ENCODE measurements at regions not wholly inside any gene's neighbourhood (a gene's known extent, or its start where the extent isn't known, plus 50 kb on each side); places are given as distances from the start of the nearest gene placed in this dataset.

DNA sequence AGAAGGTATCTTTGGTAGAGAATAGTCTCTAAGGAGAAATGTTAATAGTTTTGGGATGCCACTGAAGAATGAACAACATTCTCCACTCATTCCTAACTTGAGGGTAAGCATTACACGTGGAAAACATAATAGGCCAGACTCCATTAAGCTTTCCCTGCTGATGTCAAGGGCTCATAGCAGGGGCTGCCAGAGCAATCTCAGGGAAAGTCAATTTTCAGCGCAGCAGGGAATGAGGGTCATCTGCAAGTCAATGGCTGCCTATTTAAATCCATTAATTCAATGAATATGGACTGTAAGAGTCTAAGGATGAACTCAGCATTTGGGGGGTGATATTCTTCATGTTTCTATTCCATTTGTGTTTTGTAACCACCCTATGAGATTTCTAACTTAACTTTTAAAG, 144.2 kb upstream of the ARL4C start:
- TF ChIP-seq EZH2 (IDR thresholded peaks at IDR 0.05; ENCODE audit: low read length, unreplicated experiment) (no peak), EZH2phosphoT487 (IDR thresholded peaks at IDR 0.05; ENCODE audit: borderline replicate concordance, low read length) (no peak)
- TF ChIP-seq, protein P1, sequence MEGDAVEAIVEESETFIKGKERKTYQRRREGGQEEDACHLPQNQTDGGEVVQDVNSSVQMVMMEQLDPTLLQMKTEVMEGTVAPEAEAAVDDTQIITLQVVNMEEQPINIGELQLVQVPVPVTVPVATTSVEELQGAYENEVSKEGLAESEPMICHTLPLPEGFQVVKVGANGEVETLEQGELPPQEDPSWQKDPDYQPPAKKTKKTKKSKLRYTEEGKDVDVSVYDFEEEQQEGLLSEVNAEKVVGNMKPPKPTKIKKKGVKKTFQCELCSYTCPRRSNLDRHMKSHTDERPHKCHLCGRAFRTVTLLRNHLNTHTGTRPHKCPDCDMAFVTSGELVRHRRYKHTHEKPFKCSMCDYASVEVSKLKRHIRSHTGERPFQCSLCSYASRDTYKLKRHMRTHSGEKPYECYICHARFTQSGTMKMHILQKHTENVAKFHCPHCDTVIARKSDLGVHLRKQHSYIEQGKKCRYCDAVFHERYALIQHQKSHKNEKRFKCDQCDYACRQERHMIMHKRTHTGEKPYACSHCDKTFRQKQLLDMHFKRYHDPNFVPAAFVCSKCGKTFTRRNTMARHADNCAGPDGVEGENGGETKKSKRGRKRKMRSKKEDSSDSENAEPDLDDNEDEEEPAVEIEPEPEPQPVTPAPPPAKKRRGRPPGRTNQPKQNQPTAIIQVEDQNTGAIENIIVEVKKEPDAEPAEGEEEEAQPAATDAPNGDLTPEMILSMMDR (conservative IDR thresholded peaks at IDR 0.05; ENCODE audit: low read depth, low read length): no peak
